Esophagus muscularis mucosa (tissue), 3 donors: ENCODE measurements at regions not wholly inside any gene's neighbourhood (a gene's known extent, or its start where the extent isn't known, plus 50 kb on each side); places are given as distances from the start of the nearest gene placed in this dataset.

Experiments
- POLR2A ChIP-seq: fragments of 450-650 bp; IDR thresholded peaks from one replicate; pipeline ENCODE4 v1.6.1; 2017; ENCODE audit warnings: antibody characterized with exemption, moderate library complexity, mild to moderate bottlenecking, low read depth
- TF ChIP-seq, protein P1 (sequence below), 3 experiments: fragments of 200-600 bp in 2 of 3; fragments of 450-650 bp in 1 of 3; sonication (generic) in 2 of 3; IDR thresholded peaks; one replicate each; pipeline ENCODE4 v1.5.1; 2017 to 2019; ENCODE audit warnings: antibody characterized with exemption in 3 of 3, mild to moderate bottlenecking in 2 of 3, moderate library complexity in 1 of 3

DNA sequence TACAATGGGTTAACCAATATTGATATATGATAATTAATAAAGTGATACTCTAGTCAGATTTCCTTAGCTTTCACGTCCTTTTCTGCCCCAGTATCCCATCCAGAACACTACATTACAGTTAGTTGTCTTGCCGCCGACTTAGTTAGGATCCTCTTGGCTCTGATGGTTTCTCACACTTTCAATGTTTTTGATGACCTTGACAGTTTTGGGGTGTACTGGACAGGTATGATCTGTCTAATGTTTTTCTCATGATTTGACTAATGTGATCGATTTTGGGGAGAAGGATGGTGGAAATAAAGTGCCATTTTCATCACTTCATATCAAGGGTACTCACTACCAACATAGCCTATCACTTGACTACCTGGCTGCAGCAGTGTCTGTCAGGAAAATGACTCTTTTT is 245.0 kb upstream of the TMC3 start:
- TF ChIP-seq, protein P1, sequence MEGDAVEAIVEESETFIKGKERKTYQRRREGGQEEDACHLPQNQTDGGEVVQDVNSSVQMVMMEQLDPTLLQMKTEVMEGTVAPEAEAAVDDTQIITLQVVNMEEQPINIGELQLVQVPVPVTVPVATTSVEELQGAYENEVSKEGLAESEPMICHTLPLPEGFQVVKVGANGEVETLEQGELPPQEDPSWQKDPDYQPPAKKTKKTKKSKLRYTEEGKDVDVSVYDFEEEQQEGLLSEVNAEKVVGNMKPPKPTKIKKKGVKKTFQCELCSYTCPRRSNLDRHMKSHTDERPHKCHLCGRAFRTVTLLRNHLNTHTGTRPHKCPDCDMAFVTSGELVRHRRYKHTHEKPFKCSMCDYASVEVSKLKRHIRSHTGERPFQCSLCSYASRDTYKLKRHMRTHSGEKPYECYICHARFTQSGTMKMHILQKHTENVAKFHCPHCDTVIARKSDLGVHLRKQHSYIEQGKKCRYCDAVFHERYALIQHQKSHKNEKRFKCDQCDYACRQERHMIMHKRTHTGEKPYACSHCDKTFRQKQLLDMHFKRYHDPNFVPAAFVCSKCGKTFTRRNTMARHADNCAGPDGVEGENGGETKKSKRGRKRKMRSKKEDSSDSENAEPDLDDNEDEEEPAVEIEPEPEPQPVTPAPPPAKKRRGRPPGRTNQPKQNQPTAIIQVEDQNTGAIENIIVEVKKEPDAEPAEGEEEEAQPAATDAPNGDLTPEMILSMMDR (IDR thresholded peaks at IDR 0.05), result no peak
- TF ChIP-seq POLR2A, result no peak
